HG02852 (cell line): ENCODE measurements at regions not wholly inside any gene's neighbourhood (a gene's known extent, or its start where the extent isn't known, plus 50 kb on each side); places are given as distances from the start of the nearest gene placed in this dataset.
A peak's percentile ranks its signal among the peaks of the same experiment; 100 is the strongest.

Experiments
- ATAC-seq: cut with Tn5 transposase; IDR thresholded peaks from one replicate; pipeline ENCODE4 v1.9.1; 2021; ENCODE audit warnings: mild to moderate bottlenecking, moderate library complexity; ENCODE audit not compliant: unreplicated experiment

DNA sequence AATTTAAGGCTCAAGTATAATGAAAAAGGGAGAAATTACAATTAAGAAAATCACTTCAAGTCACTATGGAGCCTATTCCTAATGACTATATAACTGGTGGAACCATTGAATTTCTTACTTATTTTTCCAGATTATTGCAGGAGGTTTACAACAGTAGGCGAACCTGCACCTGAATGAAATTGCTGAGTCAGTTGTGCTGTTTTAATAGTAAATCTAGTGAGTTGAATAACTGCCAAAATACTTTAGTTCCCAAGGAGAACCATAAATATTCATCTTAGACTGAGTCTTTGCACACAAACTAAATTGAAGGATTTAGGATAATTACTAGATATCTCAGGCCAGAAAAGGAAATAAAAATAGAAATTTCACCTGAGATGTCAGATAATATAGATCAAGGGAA, 1052.8 kb downstream of the NAALADL2 start:
- ATAC-seq, result no peak

GRCh38 chr3:175902226-175902625, 1043.1 kb downstream of the NAALADL2 start:
- ATAC-seq, result no peak

GRCh38 chr3:175898194-175898593, 1039.1 kb downstream of the NAALADL2 start:
- ATAC-seq, result no peak

GRCh38 chr3:175896655-175897054, 1037.5 kb downstream of the NAALADL2 start:
- no peak for ATAC-seq

DNA sequence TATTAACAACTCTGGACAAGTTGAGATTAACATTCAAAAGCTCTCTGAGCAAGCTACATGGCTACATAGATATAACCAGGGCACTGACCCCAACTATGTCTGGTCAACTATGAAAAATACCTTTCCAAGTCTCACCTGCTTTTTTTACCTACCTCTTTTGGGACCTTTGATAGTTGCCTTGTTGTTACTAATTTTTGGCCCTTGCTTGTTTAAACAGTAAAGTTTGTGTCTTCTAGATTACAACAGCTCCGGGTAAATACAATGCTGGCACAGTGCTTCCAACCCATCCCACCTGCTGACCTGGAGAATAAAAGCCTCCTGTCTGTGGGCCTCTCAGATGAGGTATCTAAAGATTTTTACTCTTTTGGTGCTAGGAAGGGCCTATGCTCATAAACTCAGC, 1036.6 kb downstream of the NAALADL2 start:
- no peak for ATAC-seq

DNA sequence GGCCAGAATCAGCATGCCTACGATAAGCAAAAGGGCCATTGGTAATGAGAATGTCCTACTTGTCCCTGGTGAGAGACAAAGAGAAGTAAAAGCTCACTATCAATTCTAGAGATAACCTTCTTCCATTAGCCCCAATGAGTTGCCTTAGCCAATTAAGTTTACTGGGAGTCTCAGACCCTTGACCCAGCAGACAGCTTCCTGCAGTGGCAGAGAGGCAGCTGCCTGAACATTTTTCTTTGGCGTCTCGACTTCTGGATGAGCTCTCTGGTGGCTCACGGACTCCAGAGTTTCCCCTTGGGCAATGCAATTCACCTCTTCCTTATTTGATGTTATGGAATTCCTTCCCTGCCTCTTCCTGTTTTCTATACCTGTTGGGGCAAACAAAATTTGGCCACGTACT, 1034.4 kb downstream of the NAALADL2 start:
- no peak for ATAC-seq

DNA sequence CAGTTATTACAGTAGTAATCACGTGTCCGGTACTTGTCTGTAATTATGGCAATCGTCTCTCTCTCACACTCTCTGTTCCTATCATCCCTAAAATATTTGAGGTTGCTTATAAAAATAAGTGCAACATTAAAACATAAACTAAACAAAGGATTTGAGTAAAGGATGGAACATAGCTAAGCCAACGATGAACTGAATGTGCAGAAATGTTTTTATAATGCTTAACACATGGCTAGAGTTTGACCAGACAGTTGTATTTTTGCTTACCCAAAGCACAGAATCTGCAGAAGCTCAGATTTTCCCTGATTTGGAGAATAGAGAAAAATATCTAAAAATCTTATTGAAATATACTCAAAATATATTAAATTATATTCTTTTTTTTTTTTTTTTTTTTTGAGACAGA, 1030.9 kb downstream of the NAALADL2 start:
- ATAC-seq, result no peak

DNA sequence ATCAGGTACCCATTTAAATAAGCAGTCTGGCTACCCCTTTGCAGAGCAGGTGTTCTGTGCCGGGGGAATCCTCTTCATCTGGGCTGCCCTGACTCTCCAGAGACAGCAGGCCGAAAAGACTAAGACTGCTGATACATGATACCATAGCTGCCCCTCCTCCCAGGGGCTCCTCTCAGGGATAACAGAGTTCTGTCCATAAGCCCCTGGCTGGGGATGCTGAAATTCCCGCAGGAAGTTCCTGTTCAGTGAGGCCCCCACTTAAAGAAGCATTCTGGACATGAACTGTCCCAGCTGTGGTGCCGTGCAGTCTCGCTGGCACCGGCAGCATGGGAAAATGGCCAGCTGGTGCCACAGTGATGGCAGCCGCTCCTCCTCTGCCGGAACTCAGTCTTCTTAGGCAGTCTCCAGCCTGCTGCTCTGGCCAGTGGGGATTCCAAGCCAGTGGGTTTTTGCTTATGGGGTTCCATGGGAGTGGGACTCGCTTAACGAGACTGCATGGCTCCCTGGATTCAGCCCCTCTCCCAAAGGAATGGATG, 1026.2 kb downstream of the NAALADL2 start:
- ATAC-seq, result no peak

DNA sequence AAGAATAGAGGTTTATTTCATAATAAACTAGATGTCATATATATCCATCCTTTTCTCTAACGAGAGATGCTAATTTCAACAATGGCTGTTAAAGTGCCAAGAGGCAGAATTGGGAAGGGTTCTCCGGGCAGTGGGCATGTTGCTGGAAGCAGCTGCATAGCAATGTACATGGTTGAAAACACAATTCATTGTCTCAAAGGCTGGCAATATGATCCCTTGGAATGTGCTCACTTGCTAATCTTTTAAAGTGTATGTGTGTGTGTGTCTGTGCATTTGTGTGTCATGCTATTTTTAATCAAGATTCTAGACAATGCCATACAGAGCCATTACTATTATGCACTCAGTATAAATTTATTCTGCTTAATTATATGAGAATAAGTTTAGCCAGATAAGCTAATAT, 1020.3 kb downstream of the NAALADL2 start:
- ATAC-seq, result no peak

DNA sequence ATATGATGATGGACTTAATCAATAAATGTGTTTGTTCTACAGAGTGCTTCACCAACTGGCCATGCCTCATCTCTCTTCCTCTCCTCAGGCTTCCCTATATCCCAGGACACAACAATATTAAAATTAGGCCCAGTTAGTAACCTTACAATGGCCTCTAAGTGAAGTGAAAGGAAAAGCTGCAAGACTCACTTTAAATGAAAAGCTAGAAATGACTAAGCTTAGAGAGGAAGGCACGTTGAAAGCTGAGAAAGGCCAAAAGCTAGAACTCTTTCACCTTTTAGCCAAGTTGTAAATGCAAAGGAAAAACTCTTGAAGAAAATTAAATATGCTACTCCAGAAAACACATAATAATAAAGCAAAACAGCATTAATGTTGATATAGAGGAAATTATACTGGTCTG, 1010.3 kb downstream of the NAALADL2 start:
- peak; percentile 88 for ATAC-seq

DNA sequence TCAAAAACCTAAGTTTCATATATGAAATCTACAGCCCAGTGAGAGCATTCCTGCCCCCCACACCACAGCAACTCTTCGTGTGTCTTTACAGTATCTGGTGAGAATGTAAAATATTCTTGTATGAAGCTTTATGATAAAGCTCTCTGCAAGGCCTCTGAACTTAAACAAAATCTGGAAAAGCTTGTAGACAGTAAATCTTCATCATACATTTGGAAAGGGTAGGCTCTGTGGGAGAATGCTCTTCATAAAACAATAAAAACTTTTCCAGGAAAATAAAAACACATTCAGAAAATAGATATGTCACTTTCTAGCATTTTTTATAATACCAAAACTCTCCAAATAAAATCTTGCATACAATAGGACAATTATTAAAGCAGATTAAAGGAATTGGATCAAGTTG, 1009.5 kb downstream of the NAALADL2 start:
- no peak for ATAC-seq

DNA sequence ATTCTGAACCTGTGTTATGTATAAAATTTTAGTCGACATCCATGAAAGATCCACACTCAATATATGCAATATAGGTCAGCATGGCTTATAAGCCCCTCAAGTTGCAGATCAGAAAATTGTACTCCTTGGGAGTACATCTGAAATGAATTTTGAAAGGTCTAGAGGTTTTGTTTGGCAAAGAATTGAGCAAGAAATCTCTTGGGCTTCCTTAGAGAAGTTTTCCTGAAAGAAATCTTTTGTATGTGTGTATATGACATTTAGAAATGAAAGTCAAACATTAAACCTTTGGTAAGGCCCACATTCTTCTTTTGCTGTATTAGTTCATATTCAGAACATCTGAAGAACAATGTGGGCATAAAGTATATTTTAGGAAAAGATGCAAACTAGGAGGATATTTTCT, 1006.6 kb downstream of the NAALADL2 start:
- ATAC-seq, result no peak

DNA sequence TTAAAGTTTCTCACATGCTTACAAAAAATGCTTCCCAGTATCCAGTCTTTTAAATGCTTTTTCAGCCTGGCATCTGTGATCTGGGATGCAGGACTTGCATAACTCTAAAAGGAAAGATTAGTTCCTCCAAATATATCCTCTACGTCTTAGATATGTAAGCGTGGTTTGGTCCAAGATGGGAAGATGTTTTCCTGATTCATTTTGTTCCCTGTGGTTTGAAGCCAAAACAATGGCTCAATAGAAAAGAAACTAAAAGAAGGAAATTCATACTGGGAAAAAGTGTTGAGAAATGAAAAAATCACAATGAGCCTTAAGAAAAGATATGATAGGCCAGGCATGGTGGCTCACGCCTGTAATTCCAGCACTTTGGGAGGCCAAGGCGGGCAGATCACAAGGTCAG, 1002.8 kb downstream of the NAALADL2 start:
- no peak for ATAC-seq
